HFFc6 (cell line): ENCODE measurements at regions not wholly inside any gene's neighbourhood (a gene's known extent, or its start where the extent isn't known, plus 50 kb on each side); places are given as distances from the start of the nearest gene placed in this dataset.

Experiments used
- DNase-seq: peaks from one replicate; pipeline ENCODE4 v3.0.0-alpha.2; 2018
- H3K27ac Mint-ChIP-seq: 2 replicates; pipeline ENCODE4 v1.8.0; 2020; ENCODE audit warnings: mild to moderate bottlenecking, mixed read lengths
- H3K27me3 Mint-ChIP-seq: 2 replicates; pipeline ENCODE4 v1.8.0; 2021; ENCODE audit warnings: mild to moderate bottlenecking, moderate library complexity, mixed read lengths; ENCODE audit not compliant: insufficient read depth
- H3K36me3 Mint-ChIP-seq: 2 replicates; pipeline ENCODE4 v1.8.0; 2021; ENCODE audit warnings: low read depth, mixed read lengths
- H3K4me1 Mint-ChIP-seq: 2 replicates; pipeline ENCODE4 v1.8.0; 2020; ENCODE audit warnings: low read depth, mixed read lengths
- H3K4me3 Mint-ChIP-seq: 2 replicates; pipeline ENCODE4 v1.8.0; 2020; ENCODE audit warnings: mild to moderate bottlenecking, moderate library complexity, mixed read lengths
- H3K9me3 Mint-ChIP-seq: 2 replicates; pipeline ENCODE4 v1.8.0; 2020; ENCODE audit warnings: mild to moderate bottlenecking, mixed read lengths
- TF ChIP-seq, protein P1 (sequence below): fragments of 200-600 bp; sonication (generic); IDR thresholded peaks from 2 replicates; pipeline ENCODE4 v1.5.0; 2021; ENCODE audit warnings: antibody characterized with exemption, mild to moderate bottlenecking

DNA sequence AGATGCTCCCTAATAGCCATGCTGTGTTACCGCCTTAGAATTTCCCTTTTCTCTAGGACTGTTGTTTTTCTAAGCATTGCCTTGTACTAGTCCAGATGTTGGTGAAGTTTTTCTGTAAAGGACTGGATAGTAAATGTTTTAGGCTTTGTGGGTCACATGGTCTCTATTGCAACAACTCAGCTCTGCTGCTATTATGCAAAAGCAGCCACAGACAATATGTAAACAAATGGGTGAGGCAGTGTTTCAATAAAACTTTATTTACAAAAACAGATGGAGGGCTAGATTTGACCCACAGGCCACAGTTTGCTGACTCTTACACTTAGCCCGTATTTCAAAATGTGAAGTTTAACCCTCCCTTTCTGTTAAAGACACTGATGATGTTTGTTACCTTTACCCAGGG is 207.6 kb upstream of the MYLIP start:
- no peak overlapping the region for H3K27ac Mint-ChIP-seq
- no peak for DNase-seq
- TF ChIP-seq, protein P1, sequence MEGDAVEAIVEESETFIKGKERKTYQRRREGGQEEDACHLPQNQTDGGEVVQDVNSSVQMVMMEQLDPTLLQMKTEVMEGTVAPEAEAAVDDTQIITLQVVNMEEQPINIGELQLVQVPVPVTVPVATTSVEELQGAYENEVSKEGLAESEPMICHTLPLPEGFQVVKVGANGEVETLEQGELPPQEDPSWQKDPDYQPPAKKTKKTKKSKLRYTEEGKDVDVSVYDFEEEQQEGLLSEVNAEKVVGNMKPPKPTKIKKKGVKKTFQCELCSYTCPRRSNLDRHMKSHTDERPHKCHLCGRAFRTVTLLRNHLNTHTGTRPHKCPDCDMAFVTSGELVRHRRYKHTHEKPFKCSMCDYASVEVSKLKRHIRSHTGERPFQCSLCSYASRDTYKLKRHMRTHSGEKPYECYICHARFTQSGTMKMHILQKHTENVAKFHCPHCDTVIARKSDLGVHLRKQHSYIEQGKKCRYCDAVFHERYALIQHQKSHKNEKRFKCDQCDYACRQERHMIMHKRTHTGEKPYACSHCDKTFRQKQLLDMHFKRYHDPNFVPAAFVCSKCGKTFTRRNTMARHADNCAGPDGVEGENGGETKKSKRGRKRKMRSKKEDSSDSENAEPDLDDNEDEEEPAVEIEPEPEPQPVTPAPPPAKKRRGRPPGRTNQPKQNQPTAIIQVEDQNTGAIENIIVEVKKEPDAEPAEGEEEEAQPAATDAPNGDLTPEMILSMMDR: no peak
- no peaks in the 10 kb centered on the region for H3K27me3 Mint-ChIP-seq
- no peak overlapping the region for H3K4me3 Mint-ChIP-seq
- H3K9me3 Mint-ChIP-seq: peaks cover 27% of the 10 kb centered on the region
- H3K4me1 Mint-ChIP-seq: no peaks in the 10 kb centered on the region
- H3K36me3 Mint-ChIP-seq: peaks cover 3% of the 10 kb centered on the region; the same call in 1 of the 2 replicates

DNA sequence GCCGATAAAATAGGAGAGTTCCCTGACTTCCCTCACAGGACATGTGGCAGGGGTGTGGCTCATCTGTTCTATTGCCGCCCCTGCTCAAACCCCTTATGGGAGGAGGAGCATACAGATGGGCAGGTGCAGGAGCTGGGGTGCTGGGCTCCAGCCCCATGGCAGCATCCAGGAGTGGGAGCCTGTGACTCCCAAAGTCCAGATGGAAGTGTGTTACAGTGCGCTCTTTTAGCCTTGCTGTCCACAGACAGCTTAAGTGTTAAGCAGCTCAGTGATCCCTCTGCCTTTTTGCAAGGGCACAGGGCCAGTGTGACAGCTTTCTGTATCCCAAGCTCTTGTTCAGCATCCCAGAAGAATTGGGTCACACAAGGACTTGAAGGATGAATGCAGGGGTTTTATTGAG is 212.3 kb upstream of the MYLIP start:
- H3K4me3 Mint-ChIP-seq: no peak overlapping the region
- DNase-seq: no peak
- no peak overlapping the region for H3K27ac Mint-ChIP-seq

DNA sequence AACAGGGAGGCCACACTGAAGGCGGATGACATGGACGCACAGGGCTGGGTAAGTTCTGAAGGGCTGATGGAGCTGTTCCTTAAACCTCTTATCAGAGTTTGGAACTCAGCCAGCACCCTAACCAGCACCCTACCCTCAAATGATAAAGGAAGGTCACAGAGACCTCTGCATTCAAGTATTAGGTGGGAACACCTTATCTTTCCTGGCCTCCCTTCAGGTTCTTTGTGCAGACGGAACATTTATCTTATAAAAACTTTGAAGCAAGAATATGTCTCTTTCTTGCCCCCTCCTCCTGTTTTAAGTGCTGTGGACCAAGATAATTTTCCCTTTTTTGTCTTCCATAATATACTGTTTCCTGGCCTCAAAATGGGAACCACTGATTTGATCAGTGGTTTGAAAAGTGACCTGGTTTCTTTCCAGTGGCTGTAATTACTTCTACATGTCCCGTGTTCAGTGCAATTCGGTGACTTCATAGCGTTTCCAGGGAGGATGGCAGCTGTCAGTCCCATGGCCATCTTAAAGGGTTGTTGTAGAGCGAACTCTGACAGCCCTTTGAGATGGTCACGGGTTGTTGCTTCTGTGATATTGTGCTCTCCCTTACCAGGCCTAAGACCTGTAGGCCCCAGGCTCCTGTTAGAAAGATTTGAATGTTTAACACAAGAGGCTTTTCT is 213.2 kb upstream of the MYLIP start:
- H3K4me1 Mint-ChIP-seq: no peaks in the 10 kb centered on the region
- no peaks in the 10 kb centered on the region for H3K36me3 Mint-ChIP-seq
- DNase-seq: no peak
- no peak overlapping the region for H3K27ac Mint-ChIP-seq
- peaks cover 5% of the 10 kb centered on the region; the same call in 1 of the 2 replicates for H3K27me3 Mint-ChIP-seq
- TF ChIP-seq, protein P1: no peak
- peaks cover 26% of the 10 kb centered on the region for H3K9me3 Mint-ChIP-seq
- no peak overlapping the region for H3K4me3 Mint-ChIP-seq

More for the DNA sequence above, 212.3 kb upstream of the MYLIP start:
- no peaks in the 10 kb centered on the region for H3K4me1 Mint-ChIP-seq
- TF ChIP-seq, protein P1: no peak
- H3K9me3 Mint-ChIP-seq: peaks cover 26% of the 10 kb centered on the region
- no peaks in the 10 kb centered on the region for H3K36me3 Mint-ChIP-seq
- H3K27me3 Mint-ChIP-seq: peaks cover 3% of the 10 kb centered on the region; the same call in 1 of the 2 replicates

DNA sequence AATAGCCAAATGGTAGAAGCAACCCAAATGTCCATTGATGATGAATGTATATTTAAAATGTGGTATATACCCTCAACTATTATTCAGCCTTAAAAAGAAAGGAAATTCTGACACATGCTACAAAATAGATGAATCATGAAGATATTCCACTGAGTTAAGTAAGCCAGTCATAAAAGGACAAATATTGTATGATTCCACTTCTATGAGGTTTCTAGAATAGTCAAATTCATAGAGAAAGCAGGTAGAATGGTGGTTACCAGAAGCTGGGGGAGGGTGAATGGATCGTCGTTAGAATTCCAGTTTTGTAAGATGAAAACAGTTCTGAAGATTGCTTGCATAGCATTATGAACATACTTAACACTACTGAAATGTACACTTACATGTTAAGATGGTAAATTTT is 214.3 kb upstream of the MYLIP start:
- no peak overlapping the region for H3K4me3 Mint-ChIP-seq
- no peak for DNase-seq
- H3K4me1 Mint-ChIP-seq: no peaks in the 10 kb centered on the region
- H3K27ac Mint-ChIP-seq: no peak overlapping the region
- H3K9me3 Mint-ChIP-seq: peaks cover 22% of the 10 kb centered on the region
- peaks cover 5% of the 10 kb centered on the region; the same call in 1 of the 2 replicates for H3K27me3 Mint-ChIP-seq
- TF ChIP-seq, protein P1: no peak
- H3K36me3 Mint-ChIP-seq: no peaks in the 10 kb centered on the region

DNA sequence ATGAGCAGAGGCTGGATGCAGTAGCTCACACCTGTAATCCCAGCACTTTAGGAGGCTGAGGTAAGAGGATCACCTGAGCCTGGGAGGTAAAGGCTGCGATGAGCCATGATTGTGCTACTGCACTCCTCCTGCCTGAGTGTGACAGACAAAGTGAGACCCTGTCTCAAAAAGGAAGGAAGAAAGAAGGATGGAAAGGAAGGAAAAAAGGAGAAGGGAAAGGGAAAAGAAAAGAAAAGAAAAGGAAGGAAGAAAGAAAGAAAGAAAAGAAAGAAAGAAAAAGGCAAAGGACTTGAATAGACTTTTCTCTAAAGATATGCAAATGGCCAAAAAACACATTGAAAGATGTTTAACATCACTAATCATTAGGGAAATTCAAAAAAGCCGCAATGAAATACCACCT is 215.3 kb upstream of the MYLIP start:
- TF ChIP-seq, protein P1: no peak
- H3K9me3 Mint-ChIP-seq: peaks cover 21% of the 10 kb centered on the region
- H3K36me3 Mint-ChIP-seq: no peaks in the 10 kb centered on the region
- no peak overlapping the region for H3K27ac Mint-ChIP-seq
- H3K27me3 Mint-ChIP-seq: peaks cover 5% of the 10 kb centered on the region; the same call in 1 of the 2 replicates
- no peaks in the 10 kb centered on the region for H3K4me1 Mint-ChIP-seq
- H3K4me3 Mint-ChIP-seq: no peak overlapping the region
- DNase-seq: no peak
